Vagina (tissue), 2 donors: ENCODE measurements at regions not wholly inside any gene's neighbourhood (a gene's known extent, or its start where the extent isn't known, plus 50 kb on each side); places are given as distances from the start of the nearest gene placed in this dataset.
"Not testable (repeated sequence)": the region's sequence is repeated elsewhere in the genome, so short reads cannot be mapped to it uniquely, and the experiment has no call there.

Experiments
- CTCF ChIP-seq, 3 experiments: fragments of 450-650 bp in 2 of 3; fragments of 200-600 bp in 1 of 3; sonication (generic) in 1 of 3; IDR thresholded peaks; one replicate each; pipeline ENCODE4 v1.5.1; 2017 to 2019; ENCODE audit warnings: antibody characterized with exemption in 3 of 3, mild to moderate bottlenecking in 2 of 3, moderate library complexity in 2 of 3
- POLR2A ChIP-seq, 2 donors: fragments of 450-650 bp; IDR thresholded peaks; one replicate each; pipeline ENCODE4 v1.6.1; 2017; ENCODE audit warnings: antibody characterized with exemption in 2 of 2, mild to moderate bottlenecking in 2 of 2, moderate library complexity in 2 of 2
- POLR2AphosphoS5 ChIP-seq, 2 donors: sonication (generic); formaldehyde crosslinking; IDR thresholded peaks; one replicate each; pipeline ENCODE4 v1.9.0; 2017; ENCODE audit warnings: antibody characterized with exemption in 2 of 2, mild to moderate bottlenecking in 2 of 2, low read depth in 1 of 2; ENCODE audit not compliant: insufficient read depth in 1 of 2

DNA sequence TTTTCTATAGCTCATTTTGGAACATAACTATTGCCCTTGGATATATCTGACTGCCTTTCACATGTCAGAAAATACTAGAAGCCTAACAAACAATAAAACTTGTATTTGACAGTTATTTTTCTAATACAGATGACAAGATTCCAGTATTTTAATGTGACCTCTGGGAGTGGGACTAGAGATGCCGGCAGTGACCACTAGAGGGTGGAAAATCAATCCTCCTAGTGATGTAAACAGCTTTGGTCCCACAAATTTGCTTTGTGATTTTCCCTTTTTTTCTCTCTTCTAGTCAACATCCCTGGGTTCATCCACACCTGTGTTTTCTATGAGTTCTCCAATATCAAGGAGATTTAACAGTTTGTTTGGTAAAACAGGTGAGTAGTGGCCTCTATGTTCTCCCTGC, 615.1 kb downstream of the SPATA31A6 start:
- TF ChIP-seq POLR2A (IDR thresholded peaks at IDR 0.05); CTCF (IDR thresholded peaks at IDR 0.05); POLR2AphosphoS5 (IDR thresholded peaks at IDR 0.05; ENCODE audit: insufficient read depth in 1 of 2, low read depth in 1 of 2): not testable (repeated sequence)
